DND-41 (cell line): ENCODE measurements at regions not wholly inside any gene's neighbourhood (a gene's known extent, or its start where the extent isn't known, plus 50 kb on each side); places are given as distances from the start of the nearest gene placed in this dataset.

Experiments
- ATAC-seq: fragments of 200-7000 bp; cut with Tn5 transposase; 3 replicates; pipeline ENCODE4 v1.9.1; 2021; ENCODE audit warnings: low read depth; ENCODE audit not compliant: insufficient read depth
- DNase-seq: peaks from one replicate; pipeline ENCODE4 v3.0.0-alpha.2; 2020
- H2AFZ ChIP-seq: 2 replicates; pipeline ENCODE4 v1.6.0; 2012; ENCODE audit warnings: low read depth, low read length
- H3K27ac ChIP-seq: 2 replicates; pipeline ENCODE4 v1.5.1; 2012; ENCODE audit warnings: low read length, inconsistent platforms
- H3K27me3 ChIP-seq: fragments of 200-600 bp; sonication (generic); 2 replicates; pipeline ENCODE4 v1.6.0; 2012; ENCODE audit warnings: low read length, mild to moderate bottlenecking, inconsistent platforms; ENCODE audit not compliant: insufficient read depth, poor library complexity
- H3K36me3 ChIP-seq: 2 replicates; pipeline ENCODE4 v1.5.1; 2012; ENCODE audit warnings: low read length, inconsistent platforms; ENCODE audit not compliant: insufficient read depth
- H3K4me1 ChIP-seq: 2 replicates; pipeline ENCODE4 v1.5.1; 2012; ENCODE audit warnings: mild to moderate bottlenecking, low read length; ENCODE audit not compliant: insufficient read depth
- H3K4me2 ChIP-seq: 2 replicates; pipeline ENCODE4 v1.6.0; 2012; ENCODE audit warnings: mild to moderate bottlenecking, moderate library complexity, low read length, inconsistent platforms; ENCODE audit not compliant: insufficient read depth
- H3K4me3 ChIP-seq, 2 experiments: fragments of 200-600 bp in 1 of 2; shearing (Covaris generic) in 1 of 2; 2 replicates each; pipeline ENCODE4 v1.5.1; 2012 to 2016; ENCODE audit warnings: inconsistent platforms in 2 of 2, low read length in 2 of 2, mild to moderate bottlenecking in 2 of 2, low read depth in 1 of 2, moderate library complexity in 1 of 2
- H3K79me2 ChIP-seq: 2 replicates; pipeline ENCODE4 v1.6.0; 2012; ENCODE audit warnings: low read length, inconsistent platforms; ENCODE audit not compliant: insufficient read depth
- H3K9ac ChIP-seq: 2 replicates; pipeline ENCODE4 v1.6.0; 2012; ENCODE audit warnings: low read depth, mild to moderate bottlenecking, inconsistent platforms, low read length, moderate library complexity
- H3K9me3 ChIP-seq: 2 replicates; pipeline ENCODE4 v1.5.1; 2012; ENCODE audit warnings: low read length, moderate library complexity, mild to moderate bottlenecking, inconsistent platforms; ENCODE audit not compliant: insufficient read depth, severe bottlenecking
- H4K20me1 ChIP-seq: 2 replicates; pipeline ENCODE4 v1.6.0; 2012; ENCODE audit warnings: low read length; ENCODE audit not compliant: insufficient read depth
- EZH2 ChIP-seq: IDR thresholded peaks from 3 replicates; pipeline ENCODE4 v1.6.1; 2012; ENCODE audit warnings: borderline replicate concordance, low read depth, mild to moderate bottlenecking, moderate library complexity, low read length, inconsistent platforms; ENCODE audit not compliant: severe bottlenecking
- TF ChIP-seq, protein P1 (sequence below): IDR thresholded peaks from 2 replicates; pipeline ENCODE4 v1.5.1; 2012; ENCODE audit warnings: borderline replicate concordance, low read length, moderate library complexity, mild to moderate bottlenecking; ENCODE audit not compliant: poor library complexity, severe bottlenecking; ENCODE audit errors: extremely low read depth

DNA sequence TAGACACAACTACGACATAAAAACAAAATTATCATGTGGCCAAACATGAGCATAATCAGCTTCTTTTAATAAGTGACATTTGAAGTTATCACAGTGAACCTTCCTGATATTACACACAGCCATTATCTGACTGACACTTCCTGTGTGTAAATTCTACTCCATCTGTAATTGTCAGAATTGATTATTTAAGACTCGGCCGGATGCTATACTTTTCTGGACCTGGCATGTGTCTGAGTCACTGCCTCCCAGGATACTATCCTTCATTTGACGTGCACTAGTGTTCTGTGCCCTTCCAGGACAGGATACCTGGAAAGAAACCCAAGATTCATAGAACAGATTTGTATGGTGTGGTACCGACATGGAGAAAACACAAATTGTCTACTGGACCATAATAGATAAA is 242.0 kb downstream of the HS3ST3A1 start:
- TF ChIP-seq EZH2, result no peak
- TF ChIP-seq, protein P1, sequence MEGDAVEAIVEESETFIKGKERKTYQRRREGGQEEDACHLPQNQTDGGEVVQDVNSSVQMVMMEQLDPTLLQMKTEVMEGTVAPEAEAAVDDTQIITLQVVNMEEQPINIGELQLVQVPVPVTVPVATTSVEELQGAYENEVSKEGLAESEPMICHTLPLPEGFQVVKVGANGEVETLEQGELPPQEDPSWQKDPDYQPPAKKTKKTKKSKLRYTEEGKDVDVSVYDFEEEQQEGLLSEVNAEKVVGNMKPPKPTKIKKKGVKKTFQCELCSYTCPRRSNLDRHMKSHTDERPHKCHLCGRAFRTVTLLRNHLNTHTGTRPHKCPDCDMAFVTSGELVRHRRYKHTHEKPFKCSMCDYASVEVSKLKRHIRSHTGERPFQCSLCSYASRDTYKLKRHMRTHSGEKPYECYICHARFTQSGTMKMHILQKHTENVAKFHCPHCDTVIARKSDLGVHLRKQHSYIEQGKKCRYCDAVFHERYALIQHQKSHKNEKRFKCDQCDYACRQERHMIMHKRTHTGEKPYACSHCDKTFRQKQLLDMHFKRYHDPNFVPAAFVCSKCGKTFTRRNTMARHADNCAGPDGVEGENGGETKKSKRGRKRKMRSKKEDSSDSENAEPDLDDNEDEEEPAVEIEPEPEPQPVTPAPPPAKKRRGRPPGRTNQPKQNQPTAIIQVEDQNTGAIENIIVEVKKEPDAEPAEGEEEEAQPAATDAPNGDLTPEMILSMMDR, result no peak
- no peaks in the 10 kb centered on the region for H3K9me3 ChIP-seq
- H2AFZ ChIP-seq, result no peak overlapping the region
- no peak overlapping the region for H3K27ac ChIP-seq
- no peak for DNase-seq
- no peaks in the 10 kb centered on the region for H3K4me1 ChIP-seq
- H3K9ac ChIP-seq, result no peak overlapping the region
- no peaks in the 10 kb centered on the region for H3K36me3 ChIP-seq
- H4K20me1 ChIP-seq, result no peaks in the 10 kb centered on the region
- no peaks in the 10 kb centered on the region for H3K79me2 ChIP-seq
- no peak overlapping the region for H3K4me2 ChIP-seq
- H3K4me3 ChIP-seq, result no peak overlapping the region
- H3K27me3 ChIP-seq, result no peaks in the 10 kb centered on the region
- no peak for ATAC-seq

GRCh38 chr17:13355054-13355453 is 246.7 kb downstream of the HS3ST3A1 start:
- peaks cover 8% of the 10 kb centered on the region for H3K27me3 ChIP-seq
- no peaks in the 10 kb centered on the region for H3K36me3 ChIP-seq
- no peaks in the 10 kb centered on the region for H3K79me2 ChIP-seq
- no peak overlapping the region for H3K4me3 ChIP-seq
- no peaks in the 10 kb centered on the region for H3K9me3 ChIP-seq
- no peak overlapping the region for H3K9ac ChIP-seq
- no peak overlapping the region for H2AFZ ChIP-seq
- TF ChIP-seq, protein P1, result no peak
- TF ChIP-seq EZH2, result no peak
- no peaks in the 10 kb centered on the region for H4K20me1 ChIP-seq
- H3K4me2 ChIP-seq, result no peak overlapping the region
- H3K4me1 ChIP-seq, result no peaks in the 10 kb centered on the region
- DNase-seq, result no peak
- no peak for ATAC-seq
- no peak overlapping the region for H3K27ac ChIP-seq

DNA sequence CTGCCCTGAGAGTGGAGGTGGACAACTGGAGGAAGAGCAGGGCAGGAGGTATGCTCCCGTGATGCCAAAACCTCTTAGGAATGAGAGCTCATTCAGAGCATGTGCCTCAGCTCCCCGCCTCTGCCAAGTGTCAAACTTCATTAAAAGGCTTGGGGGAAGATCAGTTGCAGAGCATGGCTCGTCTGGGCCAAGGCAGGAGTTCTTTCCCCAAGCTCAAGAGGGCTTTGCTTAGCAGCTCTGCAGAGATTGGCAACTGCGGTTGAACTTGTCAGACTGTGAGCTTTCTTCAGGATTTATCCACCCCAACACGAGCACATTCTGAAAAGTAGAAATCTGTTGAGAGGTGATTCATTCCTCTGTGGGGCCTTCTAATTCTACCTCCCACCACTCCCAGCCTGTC is 248.1 kb downstream of the HS3ST3A1 start:
- Histone ChIP-seq H3K9me3 (no peaks in the 10 kb centered on the region), H3K4me1 (no peaks in the 10 kb centered on the region), H3K79me2 (no peaks in the 10 kb centered on the region), H3K27ac (no peak overlapping the region), H3K36me3 (no peaks in the 10 kb centered on the region), H3K4me3 (no peak overlapping the region), H3K27me3 (peaks cover 8% of the 10 kb centered on the region), H4K20me1 (no peaks in the 10 kb centered on the region), H3K4me2 (no peak overlapping the region), H2AFZ (no peak overlapping the region), H3K9ac (no peak overlapping the region)
- no peak for DNase-seq
- no peak for ATAC-seq
- TF ChIP-seq, protein P1, result no peak
- no peak for TF ChIP-seq EZH2

GRCh38 chr17:13352747-13353415 is 248.8 kb downstream of the HS3ST3A1 start:
- H3K4me2 ChIP-seq, result no peak overlapping the region
- H3K9ac ChIP-seq, result no peak overlapping the region
- peaks cover 8% of the 10 kb centered on the region for H3K27me3 ChIP-seq
- H3K36me3 ChIP-seq, result no peaks in the 10 kb centered on the region
- no peak overlapping the region for H3K27ac ChIP-seq
- H4K20me1 ChIP-seq, result no peaks in the 10 kb centered on the region
- H3K9me3 ChIP-seq, result no peaks in the 10 kb centered on the region
- H3K4me1 ChIP-seq, result no peaks in the 10 kb centered on the region
- ATAC-seq (no peak), DNase-seq (no peak)
- no peak overlapping the region for H2AFZ ChIP-seq
- no peak for TF ChIP-seq EZH2
- TF ChIP-seq, protein P1, result no peak
- H3K79me2 ChIP-seq, result no peaks in the 10 kb centered on the region
- no peak overlapping the region for H3K4me3 ChIP-seq
